Nephron (organoid): ENCODE measurements at regions not wholly inside any gene's neighbourhood (a gene's known extent, or its start where the extent isn't known, plus 50 kb on each side); places are given as distances from the start of the nearest gene placed in this dataset.
A peak's percentile ranks its signal among the peaks of the same experiment; 100 is the strongest.
"Not testable (repeated sequence)": the region's sequence is repeated elsewhere in the genome, so short reads cannot be mapped to it uniquely, and the experiment has no call there.

Source experiments
- H3K27ac Mint-ChIP-seq, 3 experiments: 2 replicates each; pipeline ENCODE4 v1.8.0; 2020; ENCODE audit warnings: mixed read lengths in 3 of 3, mild to moderate bottlenecking in 2 of 3, moderate library complexity in 1 of 3
- H3K27me3 Mint-ChIP-seq: 2 replicates; pipeline ENCODE4 v1.8.0; 2021; ENCODE audit warnings: low read depth, mild to moderate bottlenecking, moderate library complexity, mixed read lengths
- H3K36me3 Mint-ChIP-seq: 2 replicates; pipeline ENCODE4 v1.8.0; 2020; ENCODE audit warnings: low read depth, mixed read lengths
- H3K4me1 Mint-ChIP-seq: 2 replicates; pipeline ENCODE4 v1.8.0; 2020; ENCODE audit warnings: mixed read lengths
- H3K4me3 Mint-ChIP-seq, 3 experiments: 2 replicates each; pipeline ENCODE4 v1.8.0; 2020; ENCODE audit warnings: mild to moderate bottlenecking in 3 of 3, mixed read lengths in 3 of 3, moderate library complexity in 2 of 3
- H3K9me3 Mint-ChIP-seq: 2 replicates; pipeline ENCODE4 v1.8.0; 2020; ENCODE audit warnings: mixed read lengths
- CTCF ChIP-seq, 3 experiments: fragments of 200-600 bp; sonication (generic); IDR thresholded peaks; one replicate each; pipeline ENCODE4 v1.5.0; 2021; ENCODE audit warnings: antibody characterized with exemption in 3 of 3; ENCODE audit not compliant: unreplicated experiment in 3 of 3

- Mint-ChIP-seq H3K27me3 (peaks cover 26% of the 10 kb centered on the region), H3K4me3 (no peak overlapping the region), H3K9me3 (no peaks in the 10 kb centered on the region), H3K4me1 (peaks cover 18% of the 10 kb centered on the region), H3K27ac (peak overlapping the region in 2 of 3 experiments; percentile 57 to 70), H3K36me3 (no peaks in the 10 kb centered on the region)
- no peak for TF ChIP-seq CTCF (IDR thresholded peaks at IDR 0.05; ENCODE audit: unreplicated experiment in 3 of 3)
Observed at GRCh38 chr7:69373171-69374043, 224.9 kb upstream of the AUTS2 start.

DNA sequence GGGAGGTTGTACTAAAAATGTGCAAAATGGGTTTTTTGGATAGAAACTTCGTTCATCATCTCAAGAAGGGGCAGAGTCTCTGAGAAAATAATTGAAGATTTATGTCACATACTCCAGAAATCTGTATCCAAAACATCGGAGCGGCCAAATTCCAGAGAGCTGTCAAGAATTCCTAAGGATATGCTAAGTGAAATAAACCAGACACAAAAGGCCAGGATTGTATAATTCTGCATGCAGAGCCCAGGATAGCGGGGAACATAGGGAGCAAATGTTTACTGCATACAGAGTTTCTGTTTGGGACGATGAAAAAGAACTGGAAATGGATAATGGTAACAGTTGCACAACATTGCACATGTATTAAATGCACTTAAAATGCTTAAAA, 224.2 kb upstream of the AUTS2 start:
- H3K4me1 Mint-ChIP-seq, result peaks cover 24% of the 10 kb centered on the region
- H3K27me3 Mint-ChIP-seq, result peaks cover 27% of the 10 kb centered on the region
- peak overlapping the region in 2 of 3 experiments; percentile 57 to 70 for H3K27ac Mint-ChIP-seq
- H3K9me3 Mint-ChIP-seq, result no peaks in the 10 kb centered on the region
- no peak for TF ChIP-seq CTCF (IDR thresholded peaks at IDR 0.05; ENCODE audit: unreplicated experiment in 3 of 3)
- H3K36me3 Mint-ChIP-seq, result no peaks in the 10 kb centered on the region
- no peak overlapping the region for H3K4me3 Mint-ChIP-seq

GRCh38 chr7:69377191-69377590, 221.1 kb upstream of the AUTS2 start:
- H3K4me1 Mint-ChIP-seq, result peaks cover 24% of the 10 kb centered on the region
- peaks cover 23% of the 10 kb centered on the region for H3K27me3 Mint-ChIP-seq
- H3K27ac Mint-ChIP-seq, result peak overlapping the region; percentile 5 to 27 (median 8)
- H3K36me3 Mint-ChIP-seq, result no peaks in the 10 kb centered on the region
- no peak for TF ChIP-seq CTCF (IDR thresholded peaks at IDR 0.05; ENCODE audit: unreplicated experiment in 3 of 3)
- no peak overlapping the region for H3K4me3 Mint-ChIP-seq
- no peaks in the 10 kb centered on the region for H3K9me3 Mint-ChIP-seq

DNA sequence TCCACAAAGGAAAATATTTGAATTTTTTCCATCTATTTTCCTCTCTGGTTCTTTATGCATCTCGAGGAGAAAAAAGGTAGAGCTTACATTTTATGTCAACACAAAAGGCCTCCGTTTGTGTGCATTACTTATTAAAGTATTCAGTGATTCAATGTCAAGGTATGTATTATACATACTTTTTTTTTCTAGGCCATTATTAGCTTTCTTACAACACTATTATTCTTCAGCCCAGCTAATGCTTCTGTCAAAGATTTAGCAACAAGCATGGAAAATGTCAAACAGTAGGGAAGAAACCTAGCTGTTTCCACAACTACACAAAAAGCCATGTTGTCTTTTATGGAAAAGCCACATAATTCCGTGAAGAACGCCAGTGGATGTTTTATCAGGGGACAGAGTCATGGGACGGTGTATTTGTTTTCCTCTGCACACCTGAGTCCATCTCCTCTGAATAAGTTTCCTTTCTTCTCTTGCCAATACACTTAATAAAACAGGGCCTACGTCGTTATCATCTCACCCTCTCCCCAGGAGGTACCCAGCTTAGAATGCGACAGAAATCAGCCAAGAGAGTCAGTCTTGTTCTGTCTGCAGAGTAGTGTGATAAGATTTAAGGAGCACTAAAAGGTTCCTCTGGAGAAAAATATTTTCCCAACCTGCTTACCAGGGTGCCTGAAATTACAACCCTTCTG, 209.7 kb upstream of the AUTS2 start:
- Mint-ChIP-seq H3K9me3 (peaks cover 3% of the 10 kb centered on the region), H3K27ac (no peak overlapping the region), H3K4me1 (no peaks in the 10 kb centered on the region), H3K27me3 (no peaks in the 10 kb centered on the region), H3K36me3 (no peaks in the 10 kb centered on the region), H3K4me3 (no peak overlapping the region)
- TF ChIP-seq CTCF (IDR thresholded peaks at IDR 0.05; ENCODE audit: unreplicated experiment in 3 of 3), result no peak

DNA sequence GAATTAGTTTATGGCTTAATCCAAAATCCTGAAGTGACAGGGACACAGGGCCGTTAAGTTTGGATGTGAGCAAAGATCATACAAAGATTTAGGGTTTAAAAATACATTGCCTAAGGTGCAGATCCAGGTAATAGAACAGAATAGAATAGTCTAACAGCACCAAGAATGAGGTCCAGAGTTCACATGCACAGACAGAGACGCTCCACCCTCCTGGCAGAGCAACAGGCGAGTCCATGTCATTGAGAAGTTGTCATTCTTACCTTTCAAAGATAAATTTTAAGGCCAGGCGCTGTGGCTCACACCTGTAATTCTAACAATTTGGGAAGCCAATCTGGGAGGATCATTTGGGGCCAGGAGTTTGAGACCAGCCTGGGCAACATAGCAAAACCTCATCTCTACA, 209.1 kb upstream of the AUTS2 start:
- no peak for TF ChIP-seq CTCF (IDR thresholded peaks at IDR 0.05; ENCODE audit: unreplicated experiment in 3 of 3)
- no peaks in the 10 kb centered on the region for H3K4me1 Mint-ChIP-seq
- no peak overlapping the region for H3K4me3 Mint-ChIP-seq
- peaks cover 3% of the 10 kb centered on the region for H3K9me3 Mint-ChIP-seq
- H3K27me3 Mint-ChIP-seq, result no peaks in the 10 kb centered on the region
- no peaks in the 10 kb centered on the region for H3K36me3 Mint-ChIP-seq
- no peak overlapping the region for H3K27ac Mint-ChIP-seq

- H3K27me3 Mint-ChIP-seq, H3K9me3 Mint-ChIP-seq, H3K4me3 Mint-ChIP-seq, H3K36me3 Mint-ChIP-seq, H3K27ac Mint-ChIP-seq: not testable (repeated sequence)
- peaks cover 21% of the 10 kb centered on the region for H3K4me1 Mint-ChIP-seq
Observed at GRCh38 chr7:69393912-69394311, 204.4 kb upstream of the AUTS2 start.
